ENCODE measurements at regions not wholly inside any gene's neighbourhood (a gene's known extent, or its start where the extent isn't known, plus 50 kb on each side); places are given as distances from the start of the nearest gene placed in this dataset.

GRCh38 chr3:162052636-162053035 is 556.0 kb downstream of the OTOL1 start:
- no peaks in the 10 kb centered on the region for H3K27me3 ChIP-seq (ENCODE audit: control insufficient read depth, insufficient read depth, low read length)
- no peak for DNase-seq (ENCODE audit: low read depth)
- TF ChIP-seq, protein P1, sequence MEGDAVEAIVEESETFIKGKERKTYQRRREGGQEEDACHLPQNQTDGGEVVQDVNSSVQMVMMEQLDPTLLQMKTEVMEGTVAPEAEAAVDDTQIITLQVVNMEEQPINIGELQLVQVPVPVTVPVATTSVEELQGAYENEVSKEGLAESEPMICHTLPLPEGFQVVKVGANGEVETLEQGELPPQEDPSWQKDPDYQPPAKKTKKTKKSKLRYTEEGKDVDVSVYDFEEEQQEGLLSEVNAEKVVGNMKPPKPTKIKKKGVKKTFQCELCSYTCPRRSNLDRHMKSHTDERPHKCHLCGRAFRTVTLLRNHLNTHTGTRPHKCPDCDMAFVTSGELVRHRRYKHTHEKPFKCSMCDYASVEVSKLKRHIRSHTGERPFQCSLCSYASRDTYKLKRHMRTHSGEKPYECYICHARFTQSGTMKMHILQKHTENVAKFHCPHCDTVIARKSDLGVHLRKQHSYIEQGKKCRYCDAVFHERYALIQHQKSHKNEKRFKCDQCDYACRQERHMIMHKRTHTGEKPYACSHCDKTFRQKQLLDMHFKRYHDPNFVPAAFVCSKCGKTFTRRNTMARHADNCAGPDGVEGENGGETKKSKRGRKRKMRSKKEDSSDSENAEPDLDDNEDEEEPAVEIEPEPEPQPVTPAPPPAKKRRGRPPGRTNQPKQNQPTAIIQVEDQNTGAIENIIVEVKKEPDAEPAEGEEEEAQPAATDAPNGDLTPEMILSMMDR (IDR thresholded peaks at IDR 0.05; ENCODE audit: insufficient read depth, low read length, severe bottlenecking), result no peak
- no peak overlapping the region for H3K4me3 ChIP-seq (ENCODE audit: low read depth, low read length)
- no peaks in the 10 kb centered on the region for H3K36me3 ChIP-seq (ENCODE audit: control insufficient read depth, insufficient read depth, low read length)
- FAIRE-seq, result no peak

DNA sequence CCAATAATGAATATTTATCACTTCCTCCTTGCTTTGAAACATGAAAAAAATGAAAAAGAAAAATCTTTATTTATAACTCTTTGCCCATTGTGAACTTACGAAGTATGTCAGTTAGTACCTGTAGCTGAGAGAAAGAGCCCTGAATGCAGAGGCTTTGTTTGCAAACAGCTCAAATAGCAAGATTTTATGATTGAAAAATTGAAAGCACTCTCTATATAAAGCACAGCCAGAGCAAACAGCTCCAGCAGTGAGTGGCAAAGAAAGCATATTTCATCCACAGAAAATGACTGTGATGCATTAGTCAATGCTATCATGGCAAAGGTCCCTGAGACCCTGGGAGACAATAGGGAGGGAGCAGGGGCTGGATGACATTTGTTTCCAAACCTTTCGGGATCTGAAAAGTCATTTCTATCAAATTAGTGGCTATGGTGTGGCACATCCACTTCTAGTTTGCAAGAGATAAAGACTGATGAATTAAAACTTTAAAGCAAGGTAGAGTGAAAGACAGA is 576.1 kb downstream of the OTOL1 start:
- H3K27me3 ChIP-seq (ENCODE audit: control insufficient read depth, insufficient read depth, low read length), result no peaks in the 10 kb centered on the region
- TF ChIP-seq, protein P1 (IDR thresholded peaks at IDR 0.05; ENCODE audit: insufficient read depth, low read length, severe bottlenecking), result no peak
- DNase-seq (ENCODE audit: low read depth), result no peak
- no peak overlapping the region for H3K4me3 ChIP-seq (ENCODE audit: low read depth, low read length)
- H3K36me3 ChIP-seq (ENCODE audit: control insufficient read depth, insufficient read depth, low read length), result no peaks in the 10 kb centered on the region
- FAIRE-seq, result no peak

DNA sequence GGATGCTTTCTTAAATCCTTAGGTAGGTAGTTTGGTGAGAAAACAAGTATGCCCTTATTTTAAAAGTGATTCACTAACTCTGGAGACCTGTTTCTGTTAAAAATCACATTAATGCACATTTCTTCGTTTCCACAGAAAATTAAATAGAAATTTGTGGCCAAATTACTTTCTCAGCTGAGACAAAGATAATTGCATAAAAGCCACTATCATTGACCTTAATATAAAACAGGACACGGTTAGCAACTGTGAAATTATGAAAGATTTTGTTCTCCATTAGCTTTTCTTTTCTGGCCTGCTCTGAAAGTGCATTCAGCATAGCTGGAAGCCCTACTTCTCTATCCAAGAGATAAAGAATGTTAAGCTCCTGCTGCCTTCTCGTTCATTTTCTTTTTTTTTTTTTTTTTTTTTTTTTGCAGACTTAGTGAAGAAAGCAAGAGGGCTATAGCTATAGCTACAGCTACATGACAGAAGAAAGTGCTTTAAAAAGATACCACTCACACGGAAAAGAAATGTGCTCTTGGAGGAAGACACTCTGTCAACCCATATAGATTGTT is 576.9 kb downstream of the OTOL1 start:
- H3K36me3 ChIP-seq (ENCODE audit: control insufficient read depth, insufficient read depth, low read length), result no peaks in the 10 kb centered on the region
- TF ChIP-seq, protein P1 (IDR thresholded peaks at IDR 0.05; ENCODE audit: insufficient read depth, low read length, severe bottlenecking), result no peak
- no peaks in the 10 kb centered on the region for H3K27me3 ChIP-seq (ENCODE audit: control insufficient read depth, insufficient read depth, low read length)
- no peak overlapping the region for H3K4me3 ChIP-seq (ENCODE audit: low read depth, low read length)
- DNase-seq (ENCODE audit: low read depth), result no peak
- no peak for FAIRE-seq

- H3K36me3 ChIP-seq (ENCODE audit: control insufficient read depth, insufficient read depth, low read length), result no peaks in the 10 kb centered on the region
- TF ChIP-seq, protein P1 (IDR thresholded peaks at IDR 0.05; ENCODE audit: insufficient read depth, low read length, severe bottlenecking), result no peak
- no peak for FAIRE-seq
Observed at GRCh38 chr3:162077108-162077507, 580.5 kb downstream of the OTOL1 start.

GRCh38 chr3:162082516-162082915 is 585.9 kb downstream of the OTOL1 start:
- FAIRE-seq, result no peak
- no peaks in the 10 kb centered on the region for H3K27me3 ChIP-seq (ENCODE audit: control insufficient read depth, insufficient read depth, low read length)
- no peak for DNase-seq (ENCODE audit: low read depth)
- TF ChIP-seq, protein P1 (IDR thresholded peaks at IDR 0.05; ENCODE audit: insufficient read depth, low read length, severe bottlenecking), result no peak
- no peaks in the 10 kb centered on the region for H3K36me3 ChIP-seq (ENCODE audit: control insufficient read depth, insufficient read depth, low read length)
- H3K4me3 ChIP-seq (ENCODE audit: low read depth, low read length), result no peak overlapping the region

More at GRCh38 chr3:162077108-162077507, 580.5 kb downstream of the OTOL1 start:
- Histone ChIP-seq H3K27me3 (ENCODE audit: control insufficient read depth, insufficient read depth, low read length) (no peaks in the 10 kb centered on the region), H3K4me3 (ENCODE audit: low read depth, low read length) (no peak overlapping the region)
- DNase-seq (ENCODE audit: low read depth), result no peak

- TF ChIP-seq, protein P1 (IDR thresholded peaks at IDR 0.05; ENCODE audit: insufficient read depth, low read length, severe bottlenecking), result no peak
- FAIRE-seq, result no peak
- no peaks in the 10 kb centered on the region for H3K36me3 ChIP-seq (ENCODE audit: control insufficient read depth, insufficient read depth, low read length)
- no peak for DNase-seq (ENCODE audit: low read depth)
- no peak overlapping the region for H3K4me3 ChIP-seq (ENCODE audit: low read depth, low read length)
- no peaks in the 10 kb centered on the region for H3K27me3 ChIP-seq (ENCODE audit: control insufficient read depth, insufficient read depth, low read length)
Observed at GRCh38 chr3:162087361-162087760, 590.8 kb downstream of the OTOL1 start.
